ENCODE measurements at regions not wholly inside any gene's neighbourhood (a gene's known extent, or its start where the extent isn't known, plus 50 kb on each side); places are given as distances from the start of the nearest gene placed in this dataset.
"Not testable (repeated sequence)": the region's sequence is repeated elsewhere in the genome, so short reads cannot be mapped to it uniquely, and the experiment has no call there.

- H3K27ac ChIP-seq (ENCODE audit: low read length): no peak overlapping the region
Measured at GRCh38 chr11:112532506-112532905, 271.8 kb upstream of the PLET1 start.

DNA sequence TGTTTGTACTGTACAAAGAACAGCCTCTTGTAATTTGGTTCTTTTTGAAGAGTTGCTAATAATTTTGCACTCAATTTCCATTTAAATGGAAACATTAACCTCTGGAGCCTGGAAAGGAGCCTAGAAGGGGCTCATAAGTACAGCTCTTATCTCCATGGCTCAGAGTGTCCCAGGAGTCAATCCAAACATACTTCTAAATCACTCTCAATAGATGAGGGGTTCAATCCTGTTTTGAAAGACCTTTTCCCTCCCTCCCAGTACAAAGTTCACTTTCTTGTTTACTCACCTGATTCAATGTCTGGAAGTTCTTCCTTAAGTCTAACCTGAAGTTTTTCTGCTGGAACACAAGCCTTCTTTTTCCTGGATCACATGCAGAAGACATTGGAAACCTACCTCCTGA is 273.0 kb upstream of the PLET1 start:
- no peak overlapping the region for H3K27ac ChIP-seq (ENCODE audit: low read length)
- DNase-seq (ENCODE audit: low read depth, low spot score): no peak
- H3K27me3 ChIP-seq (ENCODE audit: control insufficient read depth, insufficient read depth, low read length): 0 out of 2 replicates have a peak, but pooled peaks cover 1% of the 10 kb centered on the region
- no peaks in the 10 kb centered on the region for H3K4me1 ChIP-seq (ENCODE audit: control insufficient read depth, insufficient read depth, low read length)
- no peak overlapping the region for H3K4me3 ChIP-seq (ENCODE audit: low read length)
- no peaks in the 10 kb centered on the region for H3K9me3 ChIP-seq (ENCODE audit: control insufficient read depth, insufficient read depth, low read length)
- H3K36me3 ChIP-seq (ENCODE audit: control insufficient read depth, insufficient read depth, low read length): no peaks in the 10 kb centered on the region

More at GRCh38 chr11:112532506-112532905, 271.8 kb upstream of the PLET1 start:
- H3K36me3 ChIP-seq (ENCODE audit: control insufficient read depth, insufficient read depth, low read length): no peaks in the 10 kb centered on the region
- no peak overlapping the region for H3K4me3 ChIP-seq (ENCODE audit: low read length)
- no CpG with 5 or more reads among the region's 1 CpG for WGBS (ENCODE audit: insufficient coverage, insufficient read length)
- no peaks in the 10 kb centered on the region for H3K9me3 ChIP-seq (ENCODE audit: control insufficient read depth, insufficient read depth, low read length)
- H3K4me1 ChIP-seq (ENCODE audit: control insufficient read depth, insufficient read depth, low read length): no peaks in the 10 kb centered on the region
- no peak for DNase-seq (ENCODE audit: low read depth, low spot score)
- H3K27me3 ChIP-seq (ENCODE audit: control insufficient read depth, insufficient read depth, low read length): 0 out of 2 replicates have a peak, but pooled peaks cover 1% of the 10 kb centered on the region

DNA sequence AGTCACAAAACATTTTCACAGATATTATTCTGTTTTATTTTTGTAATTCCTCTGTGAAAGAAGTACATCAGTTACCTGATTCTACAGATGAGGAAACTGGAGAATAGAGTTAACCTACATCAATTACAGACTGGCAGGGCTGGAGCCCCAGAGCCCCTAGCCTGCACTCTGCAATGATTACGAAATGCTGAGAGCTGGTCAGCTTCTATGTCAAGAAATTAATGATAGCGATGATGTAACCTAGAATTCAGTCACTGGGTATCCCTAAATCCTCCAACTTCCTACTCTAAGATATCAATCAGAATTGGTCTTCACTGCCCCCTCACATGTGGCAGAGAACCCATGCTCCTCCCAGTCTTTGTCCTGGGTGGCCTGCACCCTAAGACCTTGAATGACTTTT is 273.5 kb upstream of the PLET1 start:
- no peak overlapping the region for H3K27ac ChIP-seq (ENCODE audit: low read length)
- WGBS (ENCODE audit: insufficient coverage, insufficient read length): no CpG with 5 or more reads among the region's 2 CpGs
- no peaks in the 10 kb centered on the region for H3K4me1 ChIP-seq (ENCODE audit: control insufficient read depth, insufficient read depth, low read length)
- H3K4me3 ChIP-seq (ENCODE audit: low read length): no peak overlapping the region
- H3K9me3 ChIP-seq (ENCODE audit: control insufficient read depth, insufficient read depth, low read length): no peaks in the 10 kb centered on the region
- no peaks in the 10 kb centered on the region for H3K36me3 ChIP-seq (ENCODE audit: control insufficient read depth, insufficient read depth, low read length)
- DNase-seq (ENCODE audit: low read depth, low spot score): no peak
- 0 out of 2 replicates have a peak, but pooled peaks cover 1% of the 10 kb centered on the region for H3K27me3 ChIP-seq (ENCODE audit: control insufficient read depth, insufficient read depth, low read length)

GRCh38 chr11:112537026-112537425 is 276.4 kb upstream of the PLET1 start:
- no peaks in the 10 kb centered on the region for H3K4me1 ChIP-seq (ENCODE audit: control insufficient read depth, insufficient read depth, low read length)
- H3K36me3 ChIP-seq (ENCODE audit: control insufficient read depth, insufficient read depth, low read length): no peaks in the 10 kb centered on the region
- no CpG with 5 or more reads among the region's 1 CpG for WGBS (ENCODE audit: insufficient coverage, insufficient read length)
- no peaks in the 10 kb centered on the region for H3K27me3 ChIP-seq (ENCODE audit: control insufficient read depth, insufficient read depth, low read length)
- no peak overlapping the region for H3K4me3 ChIP-seq (ENCODE audit: low read length)
- no peak for DNase-seq (ENCODE audit: low read depth, low spot score)
- no peaks in the 10 kb centered on the region for H3K9me3 ChIP-seq (ENCODE audit: control insufficient read depth, insufficient read depth, low read length)
- H3K27ac ChIP-seq (ENCODE audit: low read length): no peak overlapping the region

DNA sequence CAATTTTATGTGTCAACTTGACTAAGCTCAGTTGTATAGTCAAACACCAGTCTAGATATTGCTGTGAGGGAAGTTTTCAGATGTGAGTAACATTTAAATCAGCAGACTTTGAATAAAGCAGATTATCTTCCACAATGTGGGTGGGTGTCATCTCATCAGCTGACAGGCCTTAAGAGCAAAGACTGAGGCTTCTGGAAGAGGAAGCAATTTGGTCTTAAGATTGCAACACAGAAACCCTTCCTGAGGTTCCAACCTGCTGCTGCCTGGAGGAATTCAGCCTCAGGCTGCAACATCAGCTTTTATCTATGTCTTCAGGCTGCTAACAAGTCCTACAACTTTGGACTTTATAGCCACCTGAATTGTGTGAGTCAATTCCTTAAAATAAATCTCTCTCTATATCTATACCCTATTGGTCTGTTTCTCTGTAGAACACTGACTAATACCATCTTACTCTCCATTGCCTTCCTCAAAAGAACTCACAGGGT is 277.2 kb upstream of the PLET1 start:
- Histone ChIP-seq H3K27me3 (ENCODE audit: control insufficient read depth, insufficient read depth, low read length) (no peaks in the 10 kb centered on the region), H3K4me1 (ENCODE audit: control insufficient read depth, insufficient read depth, low read length) (no peaks in the 10 kb centered on the region), H3K9me3 (ENCODE audit: control insufficient read depth, insufficient read depth, low read length) (no peaks in the 10 kb centered on the region), H3K27ac (ENCODE audit: low read length) (no peak overlapping the region), H3K4me3 (ENCODE audit: low read length) (no peak overlapping the region), H3K36me3 (ENCODE audit: control insufficient read depth, insufficient read depth, low read length) (no peaks in the 10 kb centered on the region)
- no peak for DNase-seq (ENCODE audit: low read depth, low spot score)

DNA sequence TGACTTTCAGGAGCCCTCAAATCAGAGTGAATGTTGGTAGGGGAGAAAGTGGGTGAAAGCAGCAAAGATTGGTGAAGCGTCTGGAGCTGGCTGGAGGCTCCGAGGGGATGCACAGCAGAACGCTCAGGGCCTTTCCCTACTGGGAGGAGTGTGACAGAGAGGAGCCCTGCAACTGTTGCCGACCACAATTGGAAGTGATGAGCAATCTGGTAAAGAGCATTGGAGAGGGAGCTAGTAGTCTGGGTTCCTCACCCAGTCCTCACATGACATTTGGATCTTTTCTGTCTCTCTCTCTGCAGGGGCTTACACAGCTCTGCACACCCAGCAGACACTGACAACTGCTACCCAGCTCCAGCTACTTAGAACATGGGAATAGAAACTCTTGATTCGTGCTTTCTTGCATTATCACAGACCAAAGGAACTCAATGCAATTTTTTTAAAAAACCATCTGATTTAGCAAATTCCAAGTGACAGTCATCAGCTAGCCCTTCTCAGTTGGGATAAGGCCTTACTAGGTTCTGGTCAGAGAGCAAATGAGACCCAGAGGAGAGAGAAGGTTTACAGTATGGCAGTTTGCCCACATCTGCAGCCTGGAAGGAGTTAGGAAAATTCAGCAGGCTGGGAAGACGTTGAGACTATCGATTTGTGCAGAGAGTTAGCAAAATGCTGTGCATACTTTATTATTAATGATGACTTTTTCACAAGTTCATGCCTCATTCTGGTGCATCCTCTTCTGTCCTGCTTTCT is 278.0 kb upstream of the PLET1 start:
- Histone ChIP-seq H3K9me3 (ENCODE audit: control insufficient read depth, insufficient read depth, low read length) (no peaks in the 10 kb centered on the region), H3K4me1 (ENCODE audit: control insufficient read depth, insufficient read depth, low read length) (no peaks in the 10 kb centered on the region), H3K27me3 (ENCODE audit: control insufficient read depth, insufficient read depth, low read length) (no peaks in the 10 kb centered on the region), H3K4me3 (ENCODE audit: low read length) (no peak overlapping the region), H3K27ac (ENCODE audit: low read length) (no peak overlapping the region), H3K36me3 (ENCODE audit: control insufficient read depth, insufficient read depth, low read length) (no peaks in the 10 kb centered on the region)
- no CpG with 5 or more reads among the region's 7 CpGs for WGBS (ENCODE audit: insufficient coverage, insufficient read length)
- no peak for DNase-seq (ENCODE audit: low read depth, low spot score)

DNA sequence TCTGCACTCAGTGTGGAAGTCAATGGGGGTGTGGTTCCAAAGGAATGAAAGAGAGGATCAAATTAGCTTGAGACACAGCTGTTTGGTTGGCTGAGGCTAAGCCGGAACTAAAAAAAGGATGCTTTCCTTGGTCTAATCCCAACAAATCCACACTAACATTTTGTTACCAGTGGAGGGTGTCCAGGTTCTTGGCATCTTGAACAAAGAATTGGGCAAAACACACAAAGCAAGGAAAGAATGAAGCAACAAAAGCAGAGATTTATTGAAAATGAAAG is 278.6 kb upstream of the PLET1 start:
- H3K4me1 ChIP-seq (ENCODE audit: control insufficient read depth, insufficient read depth, low read length); H3K27ac ChIP-seq (ENCODE audit: low read length); H3K36me3 ChIP-seq (ENCODE audit: control insufficient read depth, insufficient read depth, low read length); H3K27me3 ChIP-seq (ENCODE audit: control insufficient read depth, insufficient read depth, low read length); H3K4me3 ChIP-seq (ENCODE audit: low read length); H3K9me3 ChIP-seq (ENCODE audit: control insufficient read depth, insufficient read depth, low read length); DNase-seq (ENCODE audit: low read depth, low spot score): not testable (repeated sequence)
- no CpG with 5 or more reads among the region's 1 CpG for WGBS (ENCODE audit: insufficient coverage, insufficient read length)

DNA sequence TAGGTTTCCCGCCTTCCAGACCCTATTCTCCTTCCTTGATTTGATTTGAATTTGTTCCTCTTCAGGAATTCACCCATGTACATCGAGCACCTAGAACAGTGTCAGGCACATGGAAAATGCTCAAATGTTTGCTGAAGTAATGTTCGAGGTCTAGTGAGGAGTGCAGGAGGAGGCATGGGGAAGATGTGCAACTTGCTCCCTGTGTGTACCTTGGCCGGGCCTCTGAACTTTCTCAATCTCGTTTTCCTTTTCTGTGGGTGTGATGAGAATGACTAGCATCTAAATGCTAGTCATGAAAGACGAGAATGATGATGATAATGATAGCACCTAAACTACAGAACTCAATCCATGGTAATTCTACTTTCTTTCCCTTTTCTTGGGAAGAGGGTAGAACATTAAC is 279.1 kb upstream of the PLET1 start:
- no CpG with 5 or more reads among the region's 6 CpGs for WGBS (ENCODE audit: insufficient coverage, insufficient read length)
- H3K27ac ChIP-seq (ENCODE audit: low read length): no peak overlapping the region
- no peaks in the 10 kb centered on the region for H3K36me3 ChIP-seq (ENCODE audit: control insufficient read depth, insufficient read depth, low read length)
- no peak overlapping the region for H3K4me3 ChIP-seq (ENCODE audit: low read length)
- DNase-seq (ENCODE audit: low read depth, low spot score): no peak
- H3K9me3 ChIP-seq (ENCODE audit: control insufficient read depth, insufficient read depth, low read length): no peaks in the 10 kb centered on the region
- H3K4me1 ChIP-seq (ENCODE audit: control insufficient read depth, insufficient read depth, low read length): no peaks in the 10 kb centered on the region
- H3K27me3 ChIP-seq (ENCODE audit: control insufficient read depth, insufficient read depth, low read length): no peaks in the 10 kb centered on the region

DNA sequence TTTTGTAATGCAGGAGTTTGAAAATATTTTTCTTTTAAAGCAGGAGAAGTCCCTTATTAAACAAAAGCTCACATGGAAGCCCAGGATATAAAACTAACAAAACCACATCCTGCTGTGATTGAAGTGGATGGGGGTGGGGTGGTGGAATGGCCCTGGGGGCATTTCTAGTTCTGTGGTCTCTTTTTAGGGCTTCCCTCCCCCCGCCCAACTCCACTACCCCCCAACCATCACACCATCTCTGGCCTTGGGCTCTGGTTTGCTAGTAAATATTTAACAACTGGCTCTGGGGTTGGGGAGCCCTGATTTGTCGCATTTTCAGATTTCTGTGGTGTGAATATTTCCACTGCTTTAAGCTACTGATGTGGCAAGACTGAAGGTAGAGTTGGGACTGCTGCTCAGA is 279.6 kb upstream of the PLET1 start:
- Histone ChIP-seq H3K9me3 (ENCODE audit: control insufficient read depth, insufficient read depth, low read length) (no peaks in the 10 kb centered on the region), H3K4me1 (ENCODE audit: control insufficient read depth, insufficient read depth, low read length) (no peaks in the 10 kb centered on the region), H3K27ac (ENCODE audit: low read length) (no peak overlapping the region), H3K27me3 (ENCODE audit: control insufficient read depth, insufficient read depth, low read length) (no peaks in the 10 kb centered on the region), H3K36me3 (ENCODE audit: control insufficient read depth, insufficient read depth, low read length) (no peaks in the 10 kb centered on the region), H3K4me3 (ENCODE audit: low read length) (no peak overlapping the region)
- no CpG with 5 or more reads among the region's 2 CpGs for WGBS (ENCODE audit: insufficient coverage, insufficient read length)
- DNase-seq (ENCODE audit: low read depth, low spot score): no peak

GRCh38 chr11:112541140-112542046 is 280.7 kb upstream of the PLET1 start:
- no peaks in the 10 kb centered on the region for H3K4me1 ChIP-seq (ENCODE audit: control insufficient read depth, insufficient read depth, low read length)
- WGBS (ENCODE audit: insufficient coverage, insufficient read length): no CpG with 5 or more reads among the region's 3 CpGs
- H3K9me3 ChIP-seq (ENCODE audit: control insufficient read depth, insufficient read depth, low read length): no peaks in the 10 kb centered on the region
- H3K36me3 ChIP-seq (ENCODE audit: control insufficient read depth, insufficient read depth, low read length): no peaks in the 10 kb centered on the region
- H3K27ac ChIP-seq (ENCODE audit: low read length): no peak overlapping the region
- no peak for DNase-seq (ENCODE audit: low read depth, low spot score)
- H3K27me3 ChIP-seq (ENCODE audit: control insufficient read depth, insufficient read depth, low read length): no peaks in the 10 kb centered on the region
- H3K4me3 ChIP-seq (ENCODE audit: low read length): no peak overlapping the region

Data from iPS DF 6.9 (cell line).